Loucy (cell line): ENCODE measurements at regions not wholly inside any gene's neighbourhood (a gene's known extent, or its start where the extent isn't known, plus 50 kb on each side); places are given as distances from the start of the nearest gene placed in this dataset.

ENCODE experiments used
- CTCF ChIP-seq: fragments of 200-600 bp; sonication (generic); conservative IDR thresholded peaks from 2 replicates; pipeline ENCODE4 v1.5.1; 2014; ENCODE audit warnings: mild to moderate bottlenecking, antibody characterized with exemption, low read length
- EZH2phosphoT487 ChIP-seq: fragments of 200-600 bp; IDR thresholded peaks from 2 replicates; pipeline ENCODE4 v1.6.1; 2018; ENCODE audit warnings: antibody characterized with exemption, mild to moderate bottlenecking, moderate library complexity, borderline replicate concordance

GRCh38 chr11:114845766-114846415, 167.6 kb downstream of the NXPE2 start:
- TF ChIP-seq CTCF (no peak), EZH2phosphoT487 (no peak)
